Stimulated activated CD8-positive, alpha-beta memory T cell treated with anti-CD3 and anti-CD28 coated beads, Interleukin-2, amount 100 ng/mL, for 48 hours (primary cell): ENCODE measurements at regions not wholly inside any gene's neighbourhood (a gene's known extent, or its start where the extent isn't known, plus 50 kb on each side); places are given as distances from the start of the nearest gene placed in this dataset.

Source experiments
- DNase-seq, 2 donors: peaks; one replicate each; pipeline ENCODE4 v3.0.0-alpha.2; 2020; ENCODE audit warnings: low read depth in 2 of 2

GRCh38 chr4:176843710-176844109 is 51.0 kb upstream of the VEGFC start:
- DNase-seq, result no peak

DNA sequence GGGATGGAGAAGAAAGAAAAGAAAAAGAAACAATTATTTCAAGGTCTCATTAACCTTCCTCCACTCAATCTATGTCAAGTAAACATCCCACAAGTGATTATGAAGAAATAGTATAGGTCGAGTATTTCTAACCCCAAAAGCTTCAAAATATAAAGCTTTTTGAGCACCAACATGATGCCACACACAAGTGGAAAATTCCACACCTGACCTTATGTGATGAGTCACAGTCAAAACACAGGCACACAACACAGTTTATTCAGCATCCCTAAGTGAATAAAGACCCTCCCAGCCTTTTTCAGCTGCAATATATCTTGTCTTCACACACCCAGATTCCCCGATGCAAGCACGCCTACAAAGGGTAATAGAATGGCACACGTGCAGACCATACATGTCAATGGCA is 51.7 kb upstream of the VEGFC start:
- DNase-seq, result no peak

DNA sequence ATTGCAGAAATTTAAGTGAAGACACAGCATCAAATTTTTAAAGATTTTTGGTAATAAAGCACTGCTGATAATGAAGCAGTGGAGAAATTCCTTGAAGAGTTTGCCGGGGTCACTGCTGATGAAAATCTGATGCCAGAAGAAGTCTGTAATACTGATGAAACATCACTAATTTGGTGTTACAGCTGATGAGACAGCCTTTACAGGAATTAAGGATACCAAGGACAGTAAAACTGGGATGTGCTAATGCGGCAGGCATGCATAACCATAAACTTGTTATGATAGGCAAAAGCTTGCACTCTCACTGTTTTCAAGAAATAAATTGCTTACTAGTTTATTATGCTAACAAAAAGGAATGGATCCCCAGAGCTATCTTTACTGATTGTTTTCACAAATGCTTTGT is 52.9 kb upstream of the VEGFC start:
- no peak for DNase-seq

- DNase-seq, result no peak
These were observed 56.4 kb upstream of the VEGFC start for GRCh38 chr4:176849076-176849475.

GRCh38 chr4:176850436-176850835 is 57.7 kb upstream of the VEGFC start:
- DNase-seq, result no peak

DNA sequence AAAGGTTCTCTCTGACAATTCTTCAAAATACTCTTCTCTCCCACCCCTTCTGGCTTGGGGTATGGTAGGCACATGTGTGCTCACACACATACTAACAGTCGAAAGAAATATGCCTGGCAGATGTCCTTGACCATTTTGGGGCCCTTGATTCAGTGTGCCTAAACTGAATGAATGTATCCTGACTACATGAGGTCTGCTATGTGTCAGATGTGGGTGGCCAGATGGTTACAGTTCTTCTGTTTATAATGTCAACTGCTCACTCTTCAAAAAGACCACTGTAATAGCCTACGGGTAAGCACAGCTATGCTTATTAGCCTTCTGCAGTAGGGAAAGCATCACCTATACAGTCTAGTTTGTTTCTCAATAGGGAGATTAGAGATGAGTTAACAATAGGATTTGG is 63.7 kb upstream of the VEGFC start:
- no peak for DNase-seq

GRCh38 chr4:176858839-176859238 is 66.1 kb upstream of the VEGFC start:
- no peak for DNase-seq

DNA sequence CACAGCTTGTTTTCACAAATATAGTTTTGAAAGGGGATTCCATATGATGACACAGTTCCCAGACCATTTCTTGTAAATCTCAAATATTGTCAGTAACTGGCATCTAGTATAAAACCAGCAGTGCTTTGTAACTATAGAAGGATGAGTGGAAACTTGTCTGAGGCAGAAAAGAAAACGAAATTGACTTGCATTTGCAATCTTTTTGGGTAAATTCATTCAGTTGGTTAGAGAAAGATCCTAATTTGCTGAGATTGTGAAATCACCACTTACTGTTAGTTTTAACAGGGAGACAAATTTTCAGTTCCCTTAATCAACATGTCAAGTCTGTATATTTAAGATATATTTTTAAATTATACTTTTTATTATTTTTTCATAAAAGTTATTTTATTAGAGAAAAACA is 71.5 kb upstream of the VEGFC start:
- no peak for DNase-seq

DNA sequence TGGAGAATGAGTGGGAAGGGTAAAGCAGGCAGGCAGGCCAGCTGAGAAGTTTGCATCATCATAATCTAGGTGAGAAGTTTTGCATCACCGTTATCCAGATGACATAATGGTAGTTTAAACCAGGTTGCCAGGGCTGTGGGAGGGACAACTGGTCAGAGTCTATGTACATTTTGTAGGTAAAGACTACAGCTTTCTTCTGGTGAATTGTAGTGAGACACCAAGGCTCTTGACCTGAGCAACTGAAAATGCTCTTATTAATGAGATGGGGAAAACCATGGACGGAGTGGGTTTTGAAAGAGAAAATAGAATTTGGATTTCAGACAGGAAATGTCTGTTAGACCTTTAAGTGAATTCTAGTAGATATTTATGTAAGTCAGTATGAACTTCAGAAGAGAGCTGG is 76.0 kb upstream of the VEGFC start:
- no peak for DNase-seq

DNA sequence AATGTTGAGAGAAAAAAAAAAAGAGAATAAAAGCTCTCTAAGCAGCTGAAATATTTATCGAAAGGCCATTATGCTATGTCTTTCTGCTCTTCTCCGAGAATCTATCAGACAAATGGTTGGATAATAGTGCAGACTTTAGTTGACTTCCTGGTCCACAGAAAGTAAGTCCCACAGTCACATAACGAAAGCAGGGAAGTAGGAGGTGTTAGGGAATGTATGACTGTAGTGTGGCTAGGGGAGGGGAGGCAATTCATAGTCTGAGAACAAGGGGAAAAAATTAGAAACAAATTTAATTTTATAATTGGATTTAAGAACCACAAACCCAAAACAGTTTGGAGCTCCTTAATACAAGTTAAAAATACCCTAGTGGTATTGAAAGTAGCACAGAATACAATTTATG is 79.7 kb upstream of the VEGFC start:
- no peak for DNase-seq

- no peak for DNase-seq
These were observed 82.2 kb upstream of the VEGFC start for GRCh38 chr4:176874721-176875445.

GRCh38 chr4:176875446-176875930 is 82.8 kb upstream of the VEGFC start:
- DNase-seq, result no peak

- DNase-seq, result no peak
These were observed 86.8 kb upstream of the VEGFC start for GRCh38 chr4:176879380-176880116.

GRCh38 chr4:176882206-176882605 is 89.5 kb upstream of the VEGFC start:
- DNase-seq, result no peak

GRCh38 chr4:176883108-176883550 is 90.4 kb upstream of the VEGFC start:
- no peak for DNase-seq

GRCh38 chr4:176883681-176884418 is 91.1 kb upstream of the VEGFC start:
- no peak for DNase-seq

GRCh38 chr4:176885224-176885623 is 92.5 kb upstream of the VEGFC start:
- no peak for DNase-seq

- DNase-seq, result no peak
These were observed 93.4 kb upstream of the VEGFC start for GRCh38 chr4:176886135-176886534.

DNA sequence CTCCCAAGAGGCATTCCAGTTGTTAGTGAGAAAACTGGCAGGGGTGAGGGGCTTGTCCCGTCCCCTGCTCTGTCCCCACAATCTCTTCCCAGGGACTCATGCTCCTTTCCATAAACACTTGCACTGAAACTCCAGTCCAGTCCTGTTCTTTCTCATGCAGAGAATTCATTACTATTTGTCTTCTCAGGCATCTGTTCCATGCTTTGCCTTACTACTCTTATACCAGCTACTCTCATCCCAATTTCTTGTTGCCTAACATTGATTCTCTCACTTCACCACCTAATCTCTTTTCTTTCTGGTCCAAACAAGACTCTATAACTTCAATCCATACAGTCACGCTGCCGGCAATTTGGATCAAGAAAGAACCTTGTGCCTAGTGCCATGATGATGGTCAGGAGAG is 97.1 kb upstream of the VEGFC start:
- no peak for DNase-seq

DNA sequence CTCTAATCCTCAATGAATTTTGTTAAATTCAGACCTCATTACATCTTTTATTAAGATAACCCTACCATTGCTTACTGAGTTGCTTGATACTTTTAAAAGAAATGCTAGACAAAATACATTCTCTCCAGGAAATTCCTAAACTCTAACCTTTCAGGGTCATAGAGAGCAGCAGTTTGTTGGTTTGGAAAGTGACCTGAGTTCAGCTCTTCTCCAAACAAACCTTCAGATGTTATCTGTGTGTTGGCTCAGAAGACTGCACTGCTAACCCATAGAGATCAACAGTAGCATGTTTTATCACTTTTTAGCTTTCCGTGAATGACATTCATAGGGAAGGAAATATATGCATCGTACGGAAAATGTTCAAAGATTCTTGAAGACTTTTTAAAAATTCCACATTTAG is 101.8 kb upstream of the VEGFC start:
- no peak for DNase-seq

DNA sequence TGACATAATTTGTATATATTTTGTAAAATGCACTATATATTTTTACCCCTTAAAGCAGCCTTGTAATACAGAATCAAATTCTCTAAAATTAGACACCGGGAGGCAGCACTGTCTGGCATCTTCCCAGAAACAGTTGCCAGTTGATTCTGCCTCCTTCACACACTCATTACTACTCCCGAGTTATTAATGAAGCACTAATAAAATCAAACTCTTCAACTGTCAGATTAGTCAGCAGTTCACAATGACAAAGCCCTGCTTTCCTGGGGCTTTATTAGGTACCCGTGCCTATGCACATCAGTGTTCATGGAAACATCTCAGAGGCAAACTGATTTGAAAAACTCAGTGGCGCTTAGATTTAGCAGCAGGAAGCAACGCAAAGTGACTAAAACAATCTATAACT is 103.5 kb upstream of the VEGFC start:
- no peak for DNase-seq

- DNase-seq, result no peak
These were observed 104.5 kb upstream of the VEGFC start for GRCh38 chr4:176897226-176897625.

DNA sequence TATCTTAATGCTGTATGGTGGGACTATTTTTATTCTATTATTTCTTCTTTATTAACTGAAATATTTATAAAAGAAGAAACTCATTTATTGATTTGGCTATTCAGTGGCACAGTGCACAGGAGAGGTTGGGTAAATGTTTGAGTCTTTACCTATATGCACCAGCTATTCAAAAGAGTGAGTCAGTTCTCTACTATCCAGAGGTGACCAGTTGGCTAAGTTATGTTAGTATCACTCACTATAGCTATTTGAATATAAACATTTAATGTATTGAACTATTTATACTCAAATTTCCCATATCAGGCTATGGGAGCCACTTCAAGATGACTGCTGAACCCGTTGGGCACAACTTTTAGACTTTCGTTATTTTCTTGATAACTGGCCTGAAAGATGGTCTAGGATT is 106.1 kb upstream of the VEGFC start:
- DNase-seq, result no peak
